ENCODE measurements at regions not wholly inside any gene's neighbourhood (a gene's known extent, or its start where the extent isn't known, plus 50 kb on each side); places are given as distances from the start of the nearest gene placed in this dataset.

DNA sequence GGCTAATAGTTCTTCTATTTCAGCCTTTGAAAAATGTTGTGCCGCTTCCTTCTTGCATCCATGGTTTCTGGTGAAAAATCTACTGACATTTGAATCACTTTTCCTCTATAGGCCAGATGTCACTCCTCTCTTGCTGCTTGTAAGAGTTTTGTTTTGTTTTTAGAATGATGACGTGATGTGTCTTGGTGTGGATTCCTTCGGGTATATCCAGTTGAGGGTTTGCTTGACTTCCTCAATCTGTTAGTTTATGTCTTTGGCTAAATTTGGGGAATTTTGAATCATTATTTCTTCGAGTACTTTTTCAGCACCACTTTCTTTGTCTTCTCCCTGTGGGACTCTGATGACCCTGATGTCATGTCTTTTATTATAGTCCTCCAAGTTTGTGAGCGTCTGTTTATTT is 175.5 kb downstream of the MYLK4 start:
- Histone ChIP-seq H3K79me2 (ENCODE audit: insufficient read depth, low read length) (no peaks in the 10 kb centered on the region), H3K4me2 (ENCODE audit: low read depth, low read length) (no peak overlapping the region), H3K4me1 (ENCODE audit: insufficient read depth, low read length) (peaks cover 15% of the 10 kb centered on the region), H3K9ac (ENCODE audit: insufficient read depth, low read depth, low read length) (no peak overlapping the region), H3K36me3 (replicated peaks in 1 of 2; ENCODE audit: control insufficient read depth in 1 of 2, insufficient read depth in 2 of 2, low read length in 2 of 2) (no peaks in the 10 kb centered on the region), H3K4me3 (replicated peaks in 1 of 3; ENCODE audit: insufficient read depth in 1 of 3, low read depth in 2 of 3, low read length in 3 of 3) (no peak overlapping the region), H3K27ac (ENCODE audit: extremely low read length, insufficient read depth, low read length) (no peak overlapping the region), H3K9me3 (ENCODE audit: low read length) (no peaks in the 10 kb centered on the region), H4K20me1 (ENCODE audit: insufficient read depth, low read length) (no peaks in the 10 kb centered on the region), H3K27me3 (ENCODE audit: control insufficient read depth in 1 of 2, insufficient read depth in 2 of 2, low read length in 2 of 2) (peaks cover 1 to 4% of the 10 kb centered on the region in 2 experiments; a peak in 3 of 5 replicates), H2AFZ (ENCODE audit: low read length) (no peak overlapping the region)
- ChIA-PET POLR2A (no interaction called here), CTCF (ENCODE audit: low intra/inter-chr PET ratio, low total read pairs) (no interaction called here)
- no peak for TF ChIP-seq EHMT2 (IDR thresholded peaks at IDR 0.05; ENCODE audit: borderline replicate concordance, low read depth, low read length)
- TF ChIP-seq, protein P1, sequence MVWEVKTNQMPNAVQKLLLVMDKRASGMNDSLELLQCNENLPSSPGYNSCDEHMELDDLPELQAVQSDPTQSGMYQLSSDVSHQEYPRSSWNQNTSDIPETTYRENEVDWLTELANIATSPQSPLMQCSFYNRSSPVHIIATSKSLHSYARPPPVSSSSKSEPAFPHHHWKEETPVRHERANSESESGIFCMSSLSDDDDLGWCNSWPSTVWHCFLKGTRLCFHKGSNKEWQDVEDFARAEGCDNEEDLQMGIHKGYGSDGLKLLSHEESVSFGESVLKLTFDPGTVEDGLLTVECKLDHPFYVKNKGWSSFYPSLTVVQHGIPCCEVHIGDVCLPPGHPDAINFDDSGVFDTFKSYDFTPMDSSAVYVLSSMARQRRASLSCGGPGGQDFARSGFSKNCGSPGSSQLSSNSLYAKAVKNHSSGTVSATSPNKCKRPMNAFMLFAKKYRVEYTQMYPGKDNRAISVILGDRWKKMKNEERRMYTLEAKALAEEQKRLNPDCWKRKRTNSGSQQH (CRISPR knock-in tag; IDR thresholded peaks at IDR 0.05; ENCODE audit: low read depth) = no peak
- no peak for TF ChIP-seq DPF2 (CRISPR knock-in tag; IDR thresholded peaks at IDR 0.05; ENCODE audit: borderline replicate concordance, low read depth)
- TF ChIP-seq SUZ12 (IDR thresholded peaks at IDR 0.05; ENCODE audit: low read depth, low read length) = no peak
- TF ChIP-seq ZNF367 (CRISPR knock-in tag; IDR thresholded peaks at IDR 0.05; ENCODE audit: borderline replicate concordance) = no peak
- no peak for TF ChIP-seq ZNF790 (CRISPR knock-in tag; IDR thresholded peaks at IDR 0.05; ENCODE audit: borderline replicate concordance)
- TF ChIP-seq GABPB1 (CRISPR knock-in tag; IDR thresholded peaks at IDR 0.05) = no peak
- TF ChIP-seq, protein P2, sequence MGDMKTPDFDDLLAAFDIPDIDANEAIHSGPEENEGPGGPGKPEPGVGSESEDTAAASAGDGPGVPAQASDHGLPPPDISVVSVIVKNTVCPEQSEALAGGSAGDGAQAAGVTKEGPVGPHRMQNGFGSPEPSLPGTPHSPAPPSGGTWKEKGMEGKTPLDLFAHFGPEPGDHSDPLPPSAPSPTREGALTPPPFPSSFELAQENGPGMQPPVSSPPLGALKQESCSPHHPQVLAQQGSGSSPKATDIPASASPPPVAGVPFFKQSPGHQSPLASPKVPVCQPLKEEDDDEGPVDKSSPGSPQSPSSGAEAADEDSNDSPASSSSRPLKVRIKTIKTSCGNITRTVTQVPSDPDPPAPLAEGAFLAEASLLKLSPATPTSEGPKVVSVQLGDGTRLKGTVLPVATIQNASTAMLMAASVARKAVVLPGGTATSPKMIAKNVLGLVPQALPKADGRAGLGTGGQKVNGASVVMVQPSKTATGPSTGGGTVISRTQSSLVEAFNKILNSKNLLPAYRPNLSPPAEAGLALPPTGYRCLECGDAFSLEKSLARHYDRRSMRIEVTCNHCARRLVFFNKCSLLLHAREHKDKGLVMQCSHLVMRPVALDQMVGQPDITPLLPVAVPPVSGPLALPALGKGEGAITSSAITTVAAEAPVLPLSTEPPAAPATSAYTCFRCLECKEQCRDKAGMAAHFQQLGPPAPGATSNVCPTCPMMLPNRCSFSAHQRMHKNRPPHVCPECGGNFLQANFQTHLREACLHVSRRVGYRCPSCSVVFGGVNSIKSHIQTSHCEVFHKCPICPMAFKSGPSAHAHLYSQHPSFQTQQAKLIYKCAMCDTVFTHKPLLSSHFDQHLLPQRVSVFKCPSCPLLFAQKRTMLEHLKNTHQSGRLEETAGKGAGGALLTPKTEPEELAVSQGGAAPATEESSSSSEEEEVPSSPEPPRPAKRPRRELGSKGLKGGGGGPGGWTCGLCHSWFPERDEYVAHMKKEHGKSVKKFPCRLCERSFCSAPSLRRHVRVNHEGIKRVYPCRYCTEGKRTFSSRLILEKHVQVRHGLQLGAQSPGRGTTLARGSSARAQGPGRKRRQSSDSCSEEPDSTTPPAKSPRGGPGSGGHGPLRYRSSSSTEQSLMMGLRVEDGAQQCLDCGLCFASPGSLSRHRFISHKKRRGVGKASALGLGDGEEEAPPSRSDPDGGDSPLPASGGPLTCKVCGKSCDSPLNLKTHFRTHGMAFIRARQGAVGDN (CRISPR knock-in tag; IDR thresholded peaks at IDR 0.05) = no peak
- TF ChIP-seq, protein P3, sequence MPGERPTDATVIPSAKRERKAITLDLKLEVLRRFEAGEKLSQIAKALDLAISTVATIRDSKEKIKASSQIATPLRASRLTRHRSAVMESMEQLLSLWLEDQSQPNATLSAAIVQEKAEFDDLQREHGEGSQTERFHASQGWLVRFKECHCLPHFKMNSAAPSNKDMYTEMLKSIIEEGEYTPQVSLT (CRISPR knock-in tag; IDR thresholded peaks at IDR 0.05; ENCODE audit: borderline replicate concordance, low read depth) = no peak
- no peak for TF ChIP-seq ZNF335 (CRISPR knock-in tag; IDR thresholded peaks at IDR 0.05)
- TF ChIP-seq, protein P4, sequence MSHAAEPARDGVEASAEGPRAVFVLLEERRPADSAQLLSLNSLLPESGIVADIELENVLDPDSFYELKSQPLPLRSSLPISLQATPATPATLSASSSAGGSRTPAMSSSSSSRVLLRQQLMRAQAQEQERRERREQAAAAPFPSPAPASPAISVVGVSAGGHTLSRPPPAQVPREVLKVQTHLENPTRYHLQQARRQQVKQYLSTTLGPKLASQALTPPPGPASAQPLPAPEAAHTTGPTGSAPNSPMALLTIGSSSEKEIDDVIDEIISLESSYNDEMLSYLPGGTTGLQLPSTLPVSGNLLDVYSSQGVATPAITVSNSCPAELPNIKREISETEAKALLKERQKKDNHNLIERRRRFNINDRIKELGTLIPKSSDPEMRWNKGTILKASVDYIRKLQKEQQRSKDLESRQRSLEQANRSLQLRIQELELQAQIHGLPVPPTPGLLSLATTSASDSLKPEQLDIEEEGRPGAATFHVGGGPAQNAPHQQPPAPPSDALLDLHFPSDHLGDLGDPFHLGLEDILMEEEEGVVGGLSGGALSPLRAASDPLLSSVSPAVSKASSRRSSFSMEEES (CRISPR knock-in tag; IDR thresholded peaks at IDR 0.05) = no peak
- TF ChIP-seq, protein P5, sequence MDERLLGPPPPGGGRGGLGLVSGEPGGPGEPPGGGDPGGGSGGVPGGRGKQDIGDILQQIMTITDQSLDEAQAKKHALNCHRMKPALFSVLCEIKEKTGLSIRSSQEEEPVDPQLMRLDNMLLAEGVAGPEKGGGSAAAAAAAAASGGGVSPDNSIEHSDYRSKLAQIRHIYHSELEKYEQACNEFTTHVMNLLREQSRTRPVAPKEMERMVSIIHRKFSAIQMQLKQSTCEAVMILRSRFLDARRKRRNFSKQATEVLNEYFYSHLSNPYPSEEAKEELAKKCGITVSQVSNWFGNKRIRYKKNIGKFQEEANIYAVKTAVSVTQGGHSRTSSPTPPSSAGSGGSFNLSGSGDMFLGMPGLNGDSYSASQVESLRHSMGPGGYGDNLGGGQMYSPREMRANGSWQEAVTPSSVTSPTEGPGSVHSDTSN (CRISPR knock-in tag; IDR thresholded peaks at IDR 0.05) = no peak
- TF ChIP-seq RFXANK (CRISPR knock-in tag; IDR thresholded peaks at IDR 0.05) = no peak
- no peak for TF ChIP-seq POLR2AphosphoS5 (IDR thresholded peaks at IDR 0.05; ENCODE audit: low read depth, low read length)
- TF ChIP-seq ZNF180 (CRISPR knock-in tag; IDR thresholded peaks at IDR 0.05; ENCODE audit: borderline replicate concordance, low read depth) = no peak
- TF ChIP-seq ZNF616 (CRISPR knock-in tag; IDR thresholded peaks at IDR 0.05; ENCODE audit: low read depth) = no peak
- TF ChIP-seq ZNF570 (CRISPR knock-in tag; IDR thresholded peaks at IDR 0.05; ENCODE audit: borderline replicate concordance) = no peak
- in situ Hi-C loops (cut with HindIII; ENCODE audit: extremely low pct_ligation_motif_present, low pct_unique_long_range_greater_than_20kb) = no loop called here
- FAIRE-seq (no peak), ATAC-seq (no peak), DNase-seq (ENCODE audit: low spot score) (no peak)
- no TSS peak for BruUV-seq (replicated peaks)
- intact Hi-C loops (cut with micrococcal nuclease; ENCODE audit: unreplicated experiment) = no loop called here
- WGBS (ENCODE audit: low lambda C conversion rate) = 52% methylated on average over 5 of the region's 5 CpGs
